MCF 10A (cell line): ENCODE measurements at regions not wholly inside any gene's neighbourhood (a gene's known extent, or its start where the extent isn't known, plus 50 kb on each side); places are given as distances from the start of the nearest gene placed in this dataset.
A peak's percentile ranks its signal among the peaks of the same experiment; 100 is the strongest.
"Not testable (repeated sequence)": the region's sequence is repeated elsewhere in the genome, so short reads cannot be mapped to it uniquely, and the experiment has no call there.

Source experiments
- BruUV-seq: library from RNA; stranded (reverse); fragments of 400-500 nt; replicated peaks from 2 replicates; lab custom pipeline; 2021; lab: Mats Ljungman, UMichigan
- CTCF ChIA-PET: fragments of 300-600 bp; sonication (Branson Sonifier 250); formaldehyde crosslinking; extraction: SDS; loops from one replicate; lab custom pipeline; 2021; ENCODE audit warnings: antibody characterized with exemption, inconsistent platforms; lab: Yijun Ruan, JAX
- POLR2A ChIA-PET: fragments of 300-600, 350-650 bp; sonication (Branson Sonifier 250); formaldehyde crosslinking; extraction: SDS; loops from one replicate; lab custom pipeline; 2020; ENCODE audit warnings: antibody characterized with exemption, inconsistent platforms; lab: Yijun Ruan, JAX
- DNase-seq: peaks from one replicate; pipeline ENCODE4 v3.0.0-alpha.2; 2018; ENCODE audit not compliant: unreplicated experiment
- H3K27ac Mint-ChIP-seq: one replicate; pipeline ENCODE4 v1.8.0; 2022; ENCODE audit warnings: mild to moderate bottlenecking, low read depth, mixed read lengths; ENCODE audit not compliant: unreplicated experiment
- H3K27me3 Mint-ChIP-seq: one replicate; pipeline ENCODE4 v1.8.0; 2022; ENCODE audit warnings: mixed read lengths; ENCODE audit not compliant: insufficient read depth, unreplicated experiment
- H3K36me3 Mint-ChIP-seq: one replicate; pipeline ENCODE4 v1.8.0; 2022; ENCODE audit warnings: mild to moderate bottlenecking, moderate library complexity, mixed read lengths; ENCODE audit not compliant: insufficient read depth, unreplicated experiment
- H3K4me1 Mint-ChIP-seq: one replicate; pipeline ENCODE4 v1.8.0; 2022; ENCODE audit warnings: mixed read lengths; ENCODE audit not compliant: insufficient read depth, unreplicated experiment
- H3K4me3 Mint-ChIP-seq: one replicate; pipeline ENCODE4 v1.8.0; 2022; ENCODE audit warnings: mild to moderate bottlenecking, moderate library complexity, mixed read lengths; ENCODE audit not compliant: unreplicated experiment
- H3K9me3 Mint-ChIP-seq: one replicate; pipeline ENCODE4 v1.8.0; 2022; ENCODE audit warnings: mixed read lengths; ENCODE audit not compliant: unreplicated experiment
- CTCF ChIP-seq: fragments of 200-600 bp; IDR thresholded peaks from one replicate; pipeline ENCODE4 v1.8.0; 2022; ENCODE audit warnings: antibody characterized with exemption, mild to moderate bottlenecking; ENCODE audit not compliant: unreplicated experiment
- intact Hi-C: fragments of 100-400 bp; cut with micrococcal nuclease; formaldehyde crosslinking; loops from 2 replicates; pipeline ENCODE4 v1.14.1; 2022

GRCh38 chr1:166490437-166490991 lies 323.7 kb upstream of the FAM78B start:
- no peaks in the 10 kb centered on the region for H3K4me1 Mint-ChIP-seq
- TF ChIP-seq CTCF, result no peak
- no TSS peak for BruUV-seq
- no peak overlapping the region for H3K27ac Mint-ChIP-seq
- ChIA-PET POLR2A (interaction anchor here (1.6 kb wide), 1 partner anchor 21 kb away, joined by 6 read pairs; no protein-coding TSS in a partner anchor), CTCF (interaction anchor here (0.7 to 1.9 kb wide), 4 partner anchors 11 to 568 kb away, joined by 3 to 19 read pairs (median 5); no protein-coding TSS in a partner anchor)
- no peak for DNase-seq
- peaks cover 2% of the 10 kb centered on the region for H3K9me3 Mint-ChIP-seq
- no peaks in the 10 kb centered on the region for H3K36me3 Mint-ChIP-seq
- no peaks in the 10 kb centered on the region for H3K27me3 Mint-ChIP-seq
- intact Hi-C loops, result no loop called here
- no peak overlapping the region for H3K4me3 Mint-ChIP-seq

GRCh38 chr1:166493765-166494164 lies 327.0 kb upstream of the FAM78B start:
- CTCF ChIA-PET, H3K27ac Mint-ChIP-seq, DNase-seq, intact Hi-C loops, H3K36me3 Mint-ChIP-seq, POLR2A ChIA-PET, H3K4me1 Mint-ChIP-seq, H3K27me3 Mint-ChIP-seq, BruUV-seq, H3K4me3 Mint-ChIP-seq: not testable (repeated sequence)
- H3K9me3 Mint-ChIP-seq, result peaks cover 16% of the 10 kb centered on the region

GRCh38 chr1:166507347-166507746 lies 331.9 kb upstream of the POGK start:
- Mint-ChIP-seq H3K4me1 (no peaks in the 10 kb centered on the region), H3K27ac (no peak overlapping the region), H3K27me3 (no peaks in the 10 kb centered on the region), H3K9me3 (no peaks in the 10 kb centered on the region), H3K36me3 (no peaks in the 10 kb centered on the region), H3K4me3 (no peak overlapping the region)
- CTCF ChIA-PET, result interaction anchor here (0.6 to 5.0 kb wide), 4 partner anchors 27 to 583 kb away, joined by 3 to 33 read pairs (median 4); no protein-coding TSS in a partner anchor
- BruUV-seq, result no TSS peak
- POLR2A ChIA-PET, result interaction anchor here (0.7 kb wide), 1 partner anchor 17 kb away, joined by 3 read pairs; no protein-coding TSS in a partner anchor
- intact Hi-C loops, result no loop called here
- TF ChIP-seq CTCF, result no peak
- DNase-seq, result no peak

- Mint-ChIP-seq H3K27me3 (no peaks in the 10 kb centered on the region), H3K27ac (no peak overlapping the region), H3K4me3 (no peak overlapping the region), H3K9me3 (peaks cover 15% of the 10 kb centered on the region), H3K36me3 (no peaks in the 10 kb centered on the region), H3K4me1 (no peaks in the 10 kb centered on the region)
- no TSS peak for BruUV-seq
- TF ChIP-seq CTCF, result no peak
- CTCF ChIA-PET, result interaction anchor here (1.0 to 1.8 kb wide), 4 partner anchors 31 to 583 kb away, joined by 4 to 12 read pairs (median 7); no protein-coding TSS in a partner anchor
- intact Hi-C loops, result no loop called here
- DNase-seq, result peak; percentile 98
- POLR2A ChIA-PET, result interaction anchor here (0.6 to 1.6 kb wide), 5 partner anchors 21 to 959 kb away, joined by 3 to 11 read pairs (median 4); partner anchors contain the start of gene POGK
Measured at GRCh38 chr1:166511761-166512160, 327.5 kb upstream of the POGK start.
